HEK293 (cell line): ENCODE measurements at regions not wholly inside any gene's neighbourhood (a gene's known extent, or its start where the extent isn't known, plus 50 kb on each side); places are given as distances from the start of the nearest gene placed in this dataset.
"Not testable (repeated sequence)": the region's sequence is repeated elsewhere in the genome, so short reads cannot be mapped to it uniquely, and the experiment has no call there.

Source experiments
- CTCF ChIA-PET: fragments of 350-600 bp; formaldehyde crosslinking; extraction: SDS; loops from one replicate; lab custom pipeline; 2021; ENCODE audit warnings: antibody characterized with exemption; lab: Yijun Ruan, JAX
- POLR2A ChIA-PET: fragments of 300-600 bp; formaldehyde crosslinking; extraction: SDS; loops from one replicate; lab custom pipeline; 2020; ENCODE audit warnings: antibody characterized with exemption, inconsistent platforms; lab: Yijun Ruan, JAX
- H3K27ac ChIP-seq: fragments of 200-500 bp; sonication (Bioruptor generic); 2 replicates; pipeline ENCODE4 v1.5.1; 2014; ENCODE audit warnings: low read depth, low read length, control low read depth, inconsistent platforms; ENCODE audit errors: extremely low read depth
- H3K36me3 ChIP-seq, 2 experiments: fragments of 200-500 bp in 1 of 2; sonication (Bioruptor generic) in 1 of 2; 1 replicate in 1 of 2; 2 replicates in 1 of 2; pipeline ENCODE4 v1.5.1; 2014 to 2017; ENCODE audit warnings: inconsistent platforms in 2 of 2, low read length in 2 of 2; ENCODE audit not compliant: control insufficient read depth in 2 of 2, insufficient read depth in 1 of 2
- H3K4me1 ChIP-seq: fragments of 200-500 bp; sonication (Bioruptor generic); 2 replicates; pipeline ENCODE4 v1.5.1; 2014; ENCODE audit warnings: mild to moderate bottlenecking, low read length, inconsistent platforms; ENCODE audit not compliant: control insufficient read depth, insufficient read depth
- H3K4me3 ChIP-seq: 2 replicates; pipeline ENCODE4 v1.5.1; 2011; ENCODE audit warnings: low read depth, mild to moderate bottlenecking, control low read depth, low read length, moderate library complexity
- H3K9me3 ChIP-seq: fragments of 200-500 bp; sonication (Bioruptor generic); 2 replicates; pipeline ENCODE4 v1.5.1; 2014; ENCODE audit warnings: low read depth, low read length, inconsistent platforms; ENCODE audit not compliant: control insufficient read depth, insufficient read depth
- FEZF1 ChIP-seq: fragments of 450-650 bp; formaldehyde crosslinking; IDR thresholded peaks from 2 replicates; pipeline ENCODE4 v1.5.1; 2016; ENCODE audit warnings: missing biosample characterization, missing genetic modification characterization
- HIC1 ChIP-seq: fragments of 450-650 bp; formaldehyde crosslinking; IDR thresholded peaks from 2 replicates; pipeline ENCODE4 v1.5.1; 2016; ENCODE audit warnings: missing biosample characterization, missing genetic modification characterization
- OVOL3 ChIP-seq: fragments of 450-650 bp; formaldehyde crosslinking; IDR thresholded peaks from 2 replicates; pipeline ENCODE4 v1.5.1; 2016; ENCODE audit warnings: missing biosample characterization, missing genetic modification characterization
- SETDB1 ChIP-seq: IDR thresholded peaks from one replicate; pipeline ENCODE4 v1.6.1; 2017; ENCODE audit warnings: mild to moderate bottlenecking, low read length, moderate library complexity, mixed read lengths; ENCODE audit not compliant: insufficient read length
- ZBTB7A ChIP-seq: fragments of 450-650 bp; formaldehyde crosslinking; IDR thresholded peaks from 2 replicates; pipeline ENCODE4 v1.5.1; 2016; ENCODE audit warnings: low read depth, missing biosample characterization, missing genetic modification characterization
- ZBTB8A ChIP-seq: fragments of 450-650 bp; formaldehyde crosslinking; IDR thresholded peaks from 2 replicates; pipeline ENCODE4 v1.5.1; 2016; ENCODE audit warnings: missing biosample characterization, missing genetic modification characterization
- ZNF174 ChIP-seq: fragments of 450-650 bp; formaldehyde crosslinking; IDR thresholded peaks from 2 replicates; pipeline ENCODE4 v1.5.0; 2017; ENCODE audit warnings: missing biosample characterization, mild to moderate bottlenecking, missing genetic modification characterization
- ZNF248 ChIP-seq: fragments of 450-650 bp; formaldehyde crosslinking; IDR thresholded peaks from 2 replicates; pipeline ENCODE4 v1.5.1; 2017; ENCODE audit warnings: missing biosample characterization, missing genetic modification characterization
- ZNF266 ChIP-seq: fragments of 450-650 bp; formaldehyde crosslinking; IDR thresholded peaks from 2 replicates; pipeline ENCODE4 v1.5.1; 2016; ENCODE audit warnings: missing biosample characterization, missing genetic modification characterization, low read depth
- ZNF394 ChIP-seq: fragments of 450-650 bp; formaldehyde crosslinking; IDR thresholded peaks from 2 replicates; pipeline ENCODE4 v1.5.1; 2016; ENCODE audit warnings: missing biosample characterization, missing genetic modification characterization, mild to moderate bottlenecking, moderate library complexity, borderline replicate concordance
- ZNF404 ChIP-seq: fragments of 450-650 bp; formaldehyde crosslinking; IDR thresholded peaks from 2 replicates; pipeline ENCODE4 v1.5.1; 2017; ENCODE audit warnings: missing biosample characterization, missing genetic modification characterization
- ZNF548 ChIP-seq: fragments of 450-650 bp; formaldehyde crosslinking; IDR thresholded peaks from 2 replicates; pipeline ENCODE4 v1.5.1; 2016; ENCODE audit warnings: missing biosample characterization, missing genetic modification characterization
- ZNF555 ChIP-seq: fragments of 450-650 bp; formaldehyde crosslinking; conservative IDR thresholded peaks from 2 replicates; pipeline ENCODE4 v1.5.1; 2017; ENCODE audit warnings: missing biosample characterization, mild to moderate bottlenecking, missing genetic modification characterization, inconsistent platforms
- ZNF621 ChIP-seq: fragments of 450-650 bp; formaldehyde crosslinking; IDR thresholded peaks from 2 replicates; pipeline ENCODE4 v1.5.1; 2017; ENCODE audit warnings: missing biosample characterization, missing genetic modification characterization
- ZNF623 ChIP-seq: fragments of 450-650 bp; formaldehyde crosslinking; IDR thresholded peaks from 2 replicates; pipeline ENCODE4 v1.5.1; 2016; ENCODE audit warnings: missing biosample characterization, missing genetic modification characterization
- ZNF629 ChIP-seq: fragments of 450-650 bp; formaldehyde crosslinking; IDR thresholded peaks from 2 replicates; pipeline ENCODE4 v1.5.1; 2017; ENCODE audit warnings: missing biosample characterization, missing genetic modification characterization
- ZNF654 ChIP-seq: fragments of 450-650 bp; formaldehyde crosslinking; IDR thresholded peaks from 2 replicates; pipeline ENCODE4 v1.5.1; 2016; ENCODE audit warnings: low read depth, missing biosample characterization, missing genetic modification characterization
- TF ChIP-seq, protein P1 (sequence below): fragments of 450-650 bp; formaldehyde crosslinking; optimal IDR thresholded peaks from 2 replicates; pipeline ENCODE3; 2016; ENCODE audit warnings: missing biosample characterization, mild to moderate bottlenecking, missing genetic modification characterization
- TF ChIP-seq, protein P2 (sequence below): fragments of 450-650 bp; formaldehyde crosslinking; IDR thresholded peaks from 2 replicates; pipeline ENCODE4 v1.5.1; 2016; ENCODE audit warnings: missing biosample characterization, missing genetic modification characterization
- TF ChIP-seq, protein P3 (sequence below): fragments of 450-650 bp; formaldehyde crosslinking; conservative IDR thresholded peaks from 2 replicates; pipeline ENCODE4 v1.5.1; 2016; ENCODE audit warnings: low read depth, missing biosample characterization, missing genetic modification characterization
- TF ChIP-seq, protein P4 (sequence below): fragments of 450-650 bp; formaldehyde crosslinking; conservative IDR thresholded peaks from 2 replicates; pipeline ENCODE4 v1.5.1; 2016; ENCODE audit warnings: low read depth, missing biosample characterization, missing genetic modification characterization

- TF ChIP-seq HIC1 (tag by site-specific recombination) = no peak
- no peak for TF ChIP-seq ZNF248
Observed at GRCh38 chr9:73049280-73049679, 96.4 kb upstream of the ALDH1A1 start (continued).

DNA sequence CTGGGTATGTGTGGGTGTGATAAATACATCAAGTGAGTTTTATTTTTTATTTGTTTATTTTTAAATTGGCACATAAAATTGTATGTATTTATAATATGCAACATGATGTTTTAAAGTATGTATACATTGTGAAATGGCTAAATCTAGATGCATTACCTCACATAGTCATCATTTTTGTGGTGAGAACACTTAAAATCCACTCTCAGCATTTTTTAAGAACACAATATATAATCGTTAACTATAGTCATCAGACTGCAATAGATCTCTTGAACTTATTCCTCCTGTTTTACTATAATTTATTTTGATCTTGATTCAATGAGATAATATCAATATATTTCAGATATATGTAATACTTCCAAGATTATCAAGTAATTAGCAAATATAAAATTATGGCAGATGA lies 93.9 kb upstream of the ALDH1A1 start:
- Histone ChIP-seq H3K36me3 (no peaks in the 10 kb centered on the region), H3K4me1 (no peaks in the 10 kb centered on the region), H3K27ac (no peak overlapping the region), H3K4me3 (no peak overlapping the region), H3K9me3 (no peaks in the 10 kb centered on the region)
- TF ChIP-seq ZBTB8A (no peak), ZNF621 (tag by site-specific recombination) (no peak), ZNF548 (tag by site-specific recombination) (no peak), SETDB1 (no peak), ZNF266 (no peak), ZBTB7A (tag by site-specific recombination) (no peak), OVOL3 (tag by site-specific recombination) (no peak), ZNF404 (tag by site-specific recombination) (no peak), FEZF1 (tag by site-specific recombination) (no peak), ZNF174 (tag by site-specific recombination) (no peak)
- TF ChIP-seq, protein P1, sequence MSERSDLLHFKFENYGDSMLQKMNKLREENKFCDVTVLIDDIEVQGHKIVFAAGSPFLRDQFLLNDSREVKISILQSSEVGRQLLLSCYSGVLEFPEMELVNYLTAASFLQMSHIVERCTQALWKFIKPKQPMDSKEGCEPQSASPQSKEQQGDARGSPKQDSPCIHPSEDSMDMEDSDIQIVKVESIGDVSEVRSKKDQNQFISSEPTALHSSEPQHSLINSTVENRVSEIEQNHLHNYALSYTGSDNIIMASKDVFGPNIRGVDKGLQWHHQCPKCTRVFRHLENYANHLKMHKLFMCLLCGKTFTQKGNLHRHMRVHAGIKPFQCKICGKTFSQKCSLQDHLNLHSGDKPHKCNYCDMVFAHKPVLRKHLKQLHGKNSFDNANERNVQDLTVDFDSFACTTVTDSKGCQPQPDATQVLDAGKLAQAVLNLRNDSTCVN (tag by site-specific recombination) = no peak
- TF ChIP-seq, protein P2, sequence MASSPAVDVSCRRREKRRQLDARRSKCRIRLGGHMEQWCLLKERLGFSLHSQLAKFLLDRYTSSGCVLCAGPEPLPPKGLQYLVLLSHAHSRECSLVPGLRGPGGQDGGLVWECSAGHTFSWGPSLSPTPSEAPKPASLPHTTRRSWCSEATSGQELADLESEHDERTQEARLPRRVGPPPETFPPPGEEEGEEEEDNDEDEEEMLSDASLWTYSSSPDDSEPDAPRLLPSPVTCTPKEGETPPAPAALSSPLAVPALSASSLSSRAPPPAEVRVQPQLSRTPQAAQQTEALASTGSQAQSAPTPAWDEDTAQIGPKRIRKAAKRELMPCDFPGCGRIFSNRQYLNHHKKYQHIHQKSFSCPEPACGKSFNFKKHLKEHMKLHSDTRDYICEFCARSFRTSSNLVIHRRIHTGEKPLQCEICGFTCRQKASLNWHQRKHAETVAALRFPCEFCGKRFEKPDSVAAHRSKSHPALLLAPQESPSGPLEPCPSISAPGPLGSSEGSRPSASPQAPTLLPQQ (tag by site-specific recombination) = no peak
- CTCF ChIA-PET = interaction anchor here (1.0 kb wide), 1 partner anchor 24 kb away, joined by 4 read pairs; no protein-coding TSS in a partner anchor
- POLR2A ChIA-PET = no interaction called here

DNA sequence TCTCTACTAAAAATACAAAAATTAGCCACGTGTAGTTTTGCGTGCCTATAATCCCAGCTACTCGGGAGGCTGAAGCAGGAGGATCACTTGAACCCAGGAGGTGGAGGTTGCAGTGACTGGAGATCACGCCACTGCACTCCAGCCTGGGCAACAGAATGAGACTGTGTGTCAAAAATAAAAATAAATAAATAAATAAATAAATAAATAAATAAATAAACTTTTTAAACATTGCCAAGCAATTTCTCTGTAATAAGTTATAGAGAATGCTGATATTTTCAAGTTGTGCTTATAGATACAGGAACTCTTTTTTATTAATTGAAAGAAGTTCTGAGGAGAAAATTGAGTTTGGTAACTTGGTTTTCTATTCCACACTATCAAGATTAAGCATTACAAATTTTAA lies 91.9 kb upstream of the ALDH1A1 start:
- H3K4me1 ChIP-seq, CTCF ChIA-PET, H3K36me3 ChIP-seq, H3K9me3 ChIP-seq, H3K27ac ChIP-seq, POLR2A ChIA-PET, H3K4me3 ChIP-seq: not testable (repeated sequence)
- TF ChIP-seq ZNF394 (tag by site-specific recombination) (peak; percentile 80; the same call in 1 of the 2 replicates), ZNF623 (peak; percentile 51), ZNF654 (tag by site-specific recombination) (0 out of 2 replicates have a peak, but pooled peaks have one; percentile 7), ZNF629 (0 out of 2 replicates have a peak, but pooled peaks have one; percentile 13), ZNF555 (tag by site-specific recombination) (peak; percentile 68)
- TF ChIP-seq, protein P3, sequence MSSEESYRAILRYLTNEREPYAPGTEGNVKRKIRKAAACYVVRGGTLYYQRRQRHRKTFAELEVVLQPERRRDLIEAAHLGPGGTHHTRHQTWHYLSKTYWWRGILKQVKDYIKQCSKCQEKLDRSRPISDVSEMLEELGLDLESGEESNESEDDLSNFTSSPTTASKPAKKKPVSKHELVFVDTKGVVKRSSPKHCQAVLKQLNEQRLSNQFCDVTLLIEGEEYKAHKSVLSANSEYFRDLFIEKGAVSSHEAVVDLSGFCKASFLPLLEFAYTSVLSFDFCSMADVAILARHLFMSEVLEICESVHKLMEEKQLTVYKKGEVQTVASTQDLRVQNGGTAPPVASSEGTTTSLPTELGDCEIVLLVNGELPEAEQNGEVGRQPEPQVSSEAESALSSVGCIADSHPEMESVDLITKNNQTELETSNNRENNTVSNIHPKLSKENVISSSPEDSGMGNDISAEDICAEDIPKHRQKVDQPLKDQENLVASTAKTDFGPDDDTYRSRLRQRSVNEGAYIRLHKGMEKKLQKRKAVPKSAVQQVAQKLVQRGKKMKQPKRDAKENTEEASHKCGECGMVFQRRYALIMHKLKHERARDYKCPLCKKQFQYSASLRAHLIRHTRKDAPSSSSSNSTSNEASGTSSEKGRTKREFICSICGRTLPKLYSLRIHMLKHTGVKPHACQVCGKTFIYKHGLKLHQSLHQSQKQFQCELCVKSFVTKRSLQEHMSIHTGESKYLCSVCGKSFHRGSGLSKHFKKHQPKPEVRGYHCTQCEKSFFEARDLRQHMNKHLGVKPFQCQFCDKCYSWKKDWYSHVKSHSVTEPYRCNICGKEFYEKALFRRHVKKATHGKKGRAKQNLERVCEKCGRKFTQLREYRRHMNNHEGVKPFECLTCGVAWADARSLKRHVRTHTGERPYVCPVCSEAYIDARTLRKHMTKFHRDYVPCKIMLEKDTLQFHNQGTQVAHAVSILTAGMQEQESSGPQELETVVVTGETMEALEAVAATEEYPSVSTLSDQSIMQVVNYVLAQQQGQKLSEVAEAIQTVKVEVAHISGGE = peak; percentile 63; the same call in 1 of the 2 replicates
- TF ChIP-seq, protein P4, sequence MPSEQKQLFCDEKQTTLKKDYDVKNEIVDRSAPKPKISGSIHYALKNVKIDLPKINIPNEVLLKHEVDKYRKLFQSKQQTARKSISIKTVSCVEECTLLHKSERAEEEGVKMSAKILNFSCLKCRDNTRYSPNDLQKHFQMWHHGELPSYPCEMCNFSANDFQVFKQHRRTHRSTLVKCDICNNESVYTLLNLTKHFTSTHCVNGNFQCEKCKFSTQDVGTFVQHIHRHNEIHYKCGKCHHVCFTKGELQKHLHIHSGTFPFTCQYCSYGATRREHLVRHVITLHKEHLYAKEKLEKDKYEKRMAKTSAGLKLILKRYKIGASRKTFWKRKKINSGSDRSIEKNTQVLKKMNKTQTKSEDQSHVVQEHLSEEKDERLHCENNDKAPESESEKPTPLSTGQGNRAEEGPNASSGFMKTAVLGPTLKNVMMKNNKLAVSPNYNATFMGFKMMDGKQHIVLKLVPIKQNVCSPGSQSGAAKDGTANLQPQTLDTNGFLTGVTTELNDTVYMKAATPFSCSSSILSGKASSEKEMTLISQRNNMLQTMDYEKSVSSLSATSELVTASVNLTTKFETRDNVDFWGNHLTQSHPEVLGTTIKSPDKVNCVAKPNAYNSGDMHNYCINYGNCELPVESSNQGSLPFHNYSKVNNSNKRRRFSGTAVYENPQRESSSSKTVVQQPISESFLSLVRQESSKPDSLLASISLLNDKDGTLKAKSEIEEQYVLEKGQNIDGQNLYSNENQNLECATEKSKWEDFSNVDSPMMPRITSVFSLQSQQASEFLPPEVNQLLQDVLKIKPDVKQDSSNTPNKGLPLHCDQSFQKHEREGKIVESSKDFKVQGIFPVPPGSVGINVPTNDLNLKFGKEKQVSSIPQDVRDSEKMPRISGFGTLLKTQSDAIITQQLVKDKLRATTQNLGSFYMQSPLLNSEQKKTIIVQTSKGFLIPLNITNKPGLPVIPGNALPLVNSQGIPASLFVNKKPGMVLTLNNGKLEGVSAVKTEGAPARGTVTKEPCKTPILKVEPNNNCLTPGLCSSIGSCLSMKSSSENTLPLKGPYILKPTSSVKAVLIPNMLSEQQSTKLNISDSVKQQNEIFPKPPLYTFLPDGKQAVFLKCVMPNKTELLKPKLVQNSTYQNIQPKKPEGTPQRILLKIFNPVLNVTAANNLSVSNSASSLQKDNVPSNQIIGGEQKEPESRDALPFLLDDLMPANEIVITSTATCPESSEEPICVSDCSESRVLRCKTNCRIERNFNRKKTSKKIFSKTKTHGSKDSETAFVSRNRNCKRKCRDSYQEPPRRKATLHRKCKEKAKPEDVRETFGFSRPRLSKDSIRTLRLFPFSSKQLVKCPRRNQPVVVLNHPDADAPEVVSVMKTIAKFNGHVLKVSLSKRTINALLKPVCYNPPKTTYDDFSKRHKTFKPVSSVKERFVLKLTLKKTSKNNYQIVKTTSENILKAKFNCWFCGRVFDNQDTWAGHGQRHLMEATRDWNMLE (tag by site-specific recombination) = peak; percentile 77
